Activated T-cell treated with anti-CD3 and anti-CD28 coated beads, Interleukin-2, amount 50 U/mL, for 48 hours (primary cell): ENCODE measurements at regions not wholly inside any gene's neighbourhood (a gene's known extent, or its start where the extent isn't known, plus 50 kb on each side); places are given as distances from the start of the nearest gene placed in this dataset.
"Not testable (repeated sequence)": the region's sequence is repeated elsewhere in the genome, so short reads cannot be mapped to it uniquely, and the experiment has no call there.

Source experiments
- DNase-seq, 2 experiments: peaks; one replicate each; pipeline ENCODE4 v3.0.0-alpha.2; 2020

DNA sequence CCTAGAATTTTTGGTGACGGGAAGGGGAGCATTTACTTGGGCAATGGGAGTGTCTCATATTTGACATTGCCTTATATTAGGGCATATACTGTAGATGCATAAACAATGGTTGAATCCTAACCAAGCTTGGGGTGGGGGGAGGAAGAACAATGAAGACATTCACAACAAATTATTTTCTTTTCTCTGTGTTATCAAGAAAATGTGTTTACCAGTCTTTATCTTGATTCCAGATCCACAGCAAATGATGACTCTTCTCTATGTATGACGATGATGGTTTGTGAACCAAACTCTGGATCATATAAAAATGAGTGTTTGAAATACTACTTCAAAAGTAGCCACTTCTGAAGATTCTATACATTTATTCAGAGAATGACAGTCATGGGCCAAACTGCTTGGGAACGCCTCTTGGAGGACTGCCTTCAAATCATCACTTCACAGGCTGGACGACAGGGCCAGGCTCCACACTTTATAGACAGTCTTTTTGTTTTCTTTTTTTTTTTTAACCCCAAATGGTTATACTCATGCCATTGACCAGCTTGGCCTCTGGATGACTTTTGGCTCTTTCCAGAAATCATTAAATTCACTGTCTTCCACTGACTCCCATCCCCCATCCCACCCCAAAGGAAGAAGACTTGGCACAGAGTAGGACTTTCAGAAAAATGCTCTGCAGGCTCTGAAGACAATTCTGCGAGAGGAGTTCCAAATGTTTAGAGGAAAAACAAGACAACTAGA, 123.8 kb upstream of the LIFR start:
- no peak for DNase-seq

DNA sequence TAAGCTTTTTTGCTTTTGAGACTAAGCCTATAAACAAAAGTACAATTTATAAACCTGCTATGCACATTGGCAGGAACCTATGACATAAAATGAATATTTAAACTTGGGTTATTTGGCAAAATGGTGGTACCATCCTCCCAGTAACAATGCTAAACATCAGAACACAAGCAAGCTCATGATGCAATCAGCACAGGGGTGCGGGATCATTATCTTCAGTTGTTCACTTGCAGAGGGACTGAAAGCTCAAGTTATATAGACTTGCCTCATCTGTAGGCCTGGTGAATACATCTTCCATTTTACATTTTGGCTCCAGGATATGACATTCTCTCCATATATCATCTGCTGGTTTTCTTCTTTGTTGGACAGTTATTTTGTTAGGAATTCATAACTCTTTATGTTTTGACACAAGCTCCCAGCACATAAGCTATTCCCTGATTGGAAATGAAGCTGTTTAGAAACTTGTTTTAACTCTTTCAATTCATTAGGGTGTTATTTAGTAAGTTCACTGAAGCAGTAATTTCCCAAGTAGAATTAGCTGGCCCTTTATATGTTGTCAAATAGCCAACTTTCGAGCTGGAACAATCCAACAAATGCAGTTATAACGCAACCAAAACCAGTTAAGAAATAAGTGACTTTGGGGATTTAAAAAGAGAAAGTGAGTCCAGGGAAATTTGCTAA, 124.7 kb upstream of the LIFR start:
- DNase-seq: no peak

DNA sequence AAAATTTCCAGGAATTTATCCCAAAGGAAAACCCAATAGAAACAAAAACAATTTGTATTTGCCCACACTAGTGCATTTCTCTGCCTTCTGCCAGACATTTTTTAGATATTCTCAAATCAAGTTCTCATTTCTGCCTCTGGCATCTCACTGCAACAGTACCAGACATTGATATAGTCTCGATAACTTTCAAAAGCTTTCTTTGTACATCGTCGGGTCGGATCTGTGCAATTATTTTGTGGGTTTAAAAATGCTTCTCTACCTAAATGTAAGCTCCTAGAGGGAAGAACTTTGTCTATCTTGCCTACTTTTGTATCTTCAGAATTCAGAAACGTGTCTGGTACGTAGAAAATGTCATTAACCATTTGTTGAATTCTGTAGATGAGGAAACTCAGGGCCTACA, 125.5 kb upstream of the LIFR start:
- DNase-seq: no peak

GRCh38 chr5:38686658-38687057, 130.2 kb upstream of the LIFR start:
- DNase-seq: no peak

DNA sequence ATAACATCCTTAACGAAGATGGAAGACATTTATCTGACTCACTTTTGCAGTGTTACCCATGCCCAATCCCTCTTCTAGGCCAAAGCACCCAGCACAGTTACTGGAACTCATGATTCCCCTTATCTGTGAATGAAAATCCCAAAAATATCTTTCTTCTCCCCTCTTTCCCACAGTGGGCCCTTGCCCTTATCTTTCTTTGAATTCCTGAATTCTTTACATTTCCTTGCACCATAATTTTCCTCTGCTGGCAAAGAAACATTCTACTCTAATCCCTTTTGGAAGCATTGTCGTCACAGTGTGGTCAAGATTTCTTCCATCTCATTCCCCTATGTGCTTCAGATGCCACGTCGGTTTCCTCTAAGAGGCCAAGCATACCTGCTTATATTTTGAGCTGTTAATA, 135.9 kb upstream of the LIFR start:
- no peak for DNase-seq

GRCh38 chr5:38692781-38693527, 136.5 kb upstream of the LIFR start:
- DNase-seq: no peak

DNA sequence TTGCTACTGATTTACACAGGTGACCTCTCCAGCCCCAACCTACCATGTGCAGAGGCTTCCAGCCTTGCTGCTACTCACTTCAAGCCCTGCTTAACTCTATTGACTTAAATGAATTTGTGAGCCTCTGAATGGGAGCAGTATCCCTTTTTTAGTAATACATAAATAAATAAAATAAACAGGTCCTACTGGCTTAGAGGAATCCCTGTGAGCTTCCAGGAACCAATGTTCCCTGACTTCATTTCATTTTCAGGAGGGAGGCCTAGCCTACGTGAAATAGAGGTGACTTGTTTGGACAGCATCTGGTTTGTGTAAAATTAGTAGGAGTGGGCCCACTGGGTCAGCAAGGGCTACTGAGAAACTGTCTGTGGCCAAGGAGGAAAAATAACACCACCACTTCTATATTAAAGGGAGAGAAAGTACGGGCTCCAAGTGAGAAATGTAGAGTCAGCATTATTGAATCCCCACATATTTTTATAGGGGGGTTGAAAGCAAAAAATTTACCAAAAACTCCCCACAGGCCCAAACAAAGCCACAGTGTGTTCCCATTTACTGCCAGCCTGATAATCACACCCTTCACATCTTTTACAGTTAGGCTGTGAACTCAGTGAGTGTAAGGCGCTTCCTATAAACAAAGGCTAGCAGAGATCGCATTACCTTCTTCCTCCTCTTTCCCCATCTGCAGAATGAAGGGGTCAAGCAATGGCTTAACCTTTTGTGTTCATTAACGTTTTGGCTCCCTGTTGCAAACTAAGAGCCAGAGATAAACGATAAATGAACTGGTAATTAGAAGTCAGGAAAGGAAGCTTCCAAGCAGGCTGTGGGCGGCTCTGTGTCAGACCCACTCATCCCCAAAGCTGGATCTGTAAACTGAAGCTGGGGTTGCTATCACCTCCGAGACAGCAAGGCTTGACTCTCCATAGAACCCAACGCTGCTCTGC, 138.8 kb upstream of the LIFR start:
- no peak for DNase-seq

- no peak for DNase-seq
These were observed 140.6 kb upstream of the LIFR start for GRCh38 chr5:38697013-38697412.

- not testable (repeated sequence) for DNase-seq
These were observed 140.3 kb upstream of the OSMR start for GRCh38 chr5:38705529-38705928.

- DNase-seq: no peak
These were observed 139.4 kb upstream of the OSMR start for GRCh38 chr5:38706376-38706775.

DNA sequence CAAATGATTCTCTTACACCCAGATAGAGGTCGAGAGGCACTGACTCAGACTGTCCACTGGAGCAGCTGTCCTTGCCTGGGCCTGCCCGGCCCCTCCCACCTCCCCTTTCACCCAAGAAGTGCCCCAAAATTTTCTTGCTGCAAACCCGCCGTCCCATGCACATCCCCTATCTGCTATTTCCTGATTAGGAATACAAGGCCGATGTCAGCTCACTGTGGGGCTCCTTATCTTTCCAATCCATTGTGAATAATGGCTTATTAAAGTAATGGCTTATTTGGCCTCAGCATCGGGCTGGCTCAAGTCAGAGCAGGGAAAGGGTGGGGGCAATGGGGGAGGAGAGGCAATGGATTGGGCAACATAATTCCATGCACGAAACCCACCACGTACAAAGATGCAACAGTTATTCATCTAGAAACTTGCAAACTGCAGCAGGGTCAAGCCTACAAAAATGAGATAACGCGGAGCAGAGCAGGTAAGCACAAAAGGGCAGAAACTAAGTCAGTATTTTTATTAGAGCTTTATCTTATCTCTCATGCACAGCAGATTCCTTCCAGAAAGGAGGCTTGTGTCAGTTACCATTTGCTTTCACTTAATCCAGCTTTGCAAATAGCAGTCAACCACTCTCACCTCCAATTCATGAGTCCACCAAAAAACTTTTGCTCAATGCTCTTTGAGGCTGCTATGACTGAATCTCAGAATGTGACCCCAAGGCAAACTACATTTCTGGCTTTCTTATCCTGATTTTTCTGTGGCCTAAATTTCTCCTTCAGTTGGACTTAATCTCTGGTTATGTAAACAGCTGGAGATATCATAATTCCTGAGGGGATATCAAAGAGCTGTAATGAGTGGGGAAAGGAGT, 138.2 kb upstream of the OSMR start:
- DNase-seq: no peak

DNA sequence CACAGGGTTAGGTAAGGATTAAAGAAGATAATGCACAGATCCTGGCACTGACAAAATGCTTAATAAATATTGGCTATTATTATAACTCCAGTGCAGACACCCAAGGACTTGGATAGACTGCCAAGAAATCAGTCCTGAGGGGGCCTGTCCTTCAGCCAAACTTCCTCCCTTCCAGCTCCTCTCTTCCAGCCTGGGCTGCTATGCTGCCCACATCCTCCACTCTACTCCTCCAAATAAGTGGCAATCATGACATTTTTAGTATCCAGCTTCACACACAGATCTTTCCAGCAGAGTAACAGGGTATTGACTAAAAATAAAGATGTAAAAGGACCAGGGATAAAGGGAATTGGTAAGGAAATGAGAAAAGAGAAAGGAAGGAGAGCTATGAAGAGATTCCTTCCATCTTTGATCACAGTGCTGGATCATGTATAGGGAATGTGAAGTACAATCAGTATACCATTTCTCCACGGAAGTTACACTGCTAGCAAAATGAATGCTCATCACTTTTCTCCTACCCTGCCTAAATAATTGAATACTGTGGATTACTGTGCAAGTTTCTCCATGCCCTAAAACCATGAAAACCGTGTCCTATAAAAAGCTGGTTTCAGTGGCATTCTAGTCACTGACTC, 136.0 kb upstream of the OSMR start:
- no peak for DNase-seq

DNA sequence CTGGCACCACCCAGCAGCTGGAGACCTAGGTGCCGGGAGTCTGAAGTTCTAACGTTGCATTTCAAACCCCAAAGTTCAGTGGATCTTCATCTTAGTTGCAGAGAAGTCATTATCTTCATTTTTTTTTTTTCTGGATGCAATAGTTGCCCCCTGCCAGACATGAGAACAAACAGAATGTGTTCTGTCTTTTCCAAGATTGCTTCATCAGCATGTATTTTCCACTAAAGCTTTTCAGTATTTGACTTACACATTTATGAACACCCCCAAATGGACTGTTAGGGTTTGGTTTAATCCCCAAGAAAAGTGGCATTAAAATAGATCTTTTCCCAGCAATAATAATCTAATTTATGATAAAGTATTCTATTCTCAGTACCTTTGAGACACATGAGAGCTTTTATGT, 135.2 kb upstream of the OSMR start:
- DNase-seq: no peak

GRCh38 chr5:38712391-38712790, 133.4 kb upstream of the OSMR start:
- DNase-seq: no peak

GRCh38 chr5:38714240-38714639, 131.6 kb upstream of the OSMR start:
- DNase-seq: no peak

- no peak for DNase-seq
These were observed 131.0 kb upstream of the OSMR start for GRCh38 chr5:38714703-38715355.

DNA sequence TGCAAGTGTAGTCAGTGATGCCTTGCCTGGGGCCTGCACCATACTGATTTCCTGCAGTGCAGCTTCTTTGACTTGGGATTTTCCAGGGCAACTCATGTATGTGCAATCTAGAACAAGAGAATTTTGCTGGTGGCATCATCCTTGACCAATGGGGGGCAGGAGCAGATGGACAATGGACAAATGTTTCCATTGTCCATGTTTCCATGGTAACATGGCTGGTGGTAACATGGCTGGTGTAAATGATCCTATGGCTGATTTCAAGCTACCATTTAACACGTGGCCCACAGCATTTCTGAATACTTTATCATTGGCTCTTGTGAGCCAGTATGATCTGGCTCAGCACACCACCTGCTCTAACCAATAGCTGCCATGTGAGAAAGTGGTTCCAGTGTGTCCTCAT, 130.1 kb upstream of the OSMR start:
- no peak for DNase-seq

- no peak for DNase-seq
These were observed 129.3 kb upstream of the OSMR start for GRCh38 chr5:38716516-38716915.

GRCh38 chr5:38718771-38719391, 126.9 kb upstream of the OSMR start:
- no peak for DNase-seq

DNA sequence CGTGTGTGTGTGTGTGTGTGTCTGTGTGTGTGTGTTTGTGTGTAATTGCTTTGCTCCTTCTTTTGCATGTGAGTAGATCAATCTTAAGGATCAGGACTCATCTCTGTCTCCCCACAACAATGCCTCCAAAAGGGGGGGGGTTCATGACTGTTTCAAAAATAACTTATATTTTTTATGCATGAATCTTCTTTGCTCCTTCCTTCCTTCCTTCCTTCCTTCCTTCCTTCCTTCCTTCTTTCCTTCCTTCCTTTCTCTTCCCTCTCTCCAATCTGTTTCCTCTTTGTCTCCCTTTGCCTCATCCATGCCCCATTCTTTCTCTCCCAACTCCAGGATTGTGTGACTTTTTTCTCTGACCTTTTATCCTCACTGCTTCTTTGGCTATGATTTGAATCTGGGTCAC, 126.4 kb upstream of the OSMR start:
- DNase-seq: no peak
